ENCODE measurements at regions not wholly inside any gene's neighbourhood (a gene's known extent, or its start where the extent isn't known, plus 50 kb on each side); places are given as distances from the start of the nearest gene placed in this dataset.

DNA sequence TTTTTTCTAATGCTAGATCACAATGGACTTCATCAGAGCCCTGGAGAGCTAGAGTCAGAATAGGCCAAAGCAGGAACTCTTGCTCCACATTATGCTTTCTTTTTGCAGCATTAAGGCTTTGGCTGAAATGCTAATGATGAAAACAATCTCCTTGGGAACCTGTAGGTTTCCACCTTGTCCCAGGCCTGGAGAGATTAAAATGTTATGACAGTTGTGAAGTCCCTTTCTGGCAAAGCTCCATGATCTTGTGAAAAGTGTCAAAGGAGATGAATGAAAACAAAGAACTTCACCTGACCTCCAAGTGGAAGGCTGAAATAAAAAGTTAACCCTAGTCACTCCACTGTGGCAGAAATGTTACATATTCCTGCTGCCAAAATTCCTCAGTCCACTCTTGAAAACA, 64.0 kb upstream of the LRRC1 start:
- DNase-seq (ENCODE audit: low read depth) = no peak
- TF ChIP-seq, protein P1, sequence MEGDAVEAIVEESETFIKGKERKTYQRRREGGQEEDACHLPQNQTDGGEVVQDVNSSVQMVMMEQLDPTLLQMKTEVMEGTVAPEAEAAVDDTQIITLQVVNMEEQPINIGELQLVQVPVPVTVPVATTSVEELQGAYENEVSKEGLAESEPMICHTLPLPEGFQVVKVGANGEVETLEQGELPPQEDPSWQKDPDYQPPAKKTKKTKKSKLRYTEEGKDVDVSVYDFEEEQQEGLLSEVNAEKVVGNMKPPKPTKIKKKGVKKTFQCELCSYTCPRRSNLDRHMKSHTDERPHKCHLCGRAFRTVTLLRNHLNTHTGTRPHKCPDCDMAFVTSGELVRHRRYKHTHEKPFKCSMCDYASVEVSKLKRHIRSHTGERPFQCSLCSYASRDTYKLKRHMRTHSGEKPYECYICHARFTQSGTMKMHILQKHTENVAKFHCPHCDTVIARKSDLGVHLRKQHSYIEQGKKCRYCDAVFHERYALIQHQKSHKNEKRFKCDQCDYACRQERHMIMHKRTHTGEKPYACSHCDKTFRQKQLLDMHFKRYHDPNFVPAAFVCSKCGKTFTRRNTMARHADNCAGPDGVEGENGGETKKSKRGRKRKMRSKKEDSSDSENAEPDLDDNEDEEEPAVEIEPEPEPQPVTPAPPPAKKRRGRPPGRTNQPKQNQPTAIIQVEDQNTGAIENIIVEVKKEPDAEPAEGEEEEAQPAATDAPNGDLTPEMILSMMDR (IDR thresholded peaks at IDR 0.05; ENCODE audit: low read depth, low read length, missing control alignments) = no peak

DNA sequence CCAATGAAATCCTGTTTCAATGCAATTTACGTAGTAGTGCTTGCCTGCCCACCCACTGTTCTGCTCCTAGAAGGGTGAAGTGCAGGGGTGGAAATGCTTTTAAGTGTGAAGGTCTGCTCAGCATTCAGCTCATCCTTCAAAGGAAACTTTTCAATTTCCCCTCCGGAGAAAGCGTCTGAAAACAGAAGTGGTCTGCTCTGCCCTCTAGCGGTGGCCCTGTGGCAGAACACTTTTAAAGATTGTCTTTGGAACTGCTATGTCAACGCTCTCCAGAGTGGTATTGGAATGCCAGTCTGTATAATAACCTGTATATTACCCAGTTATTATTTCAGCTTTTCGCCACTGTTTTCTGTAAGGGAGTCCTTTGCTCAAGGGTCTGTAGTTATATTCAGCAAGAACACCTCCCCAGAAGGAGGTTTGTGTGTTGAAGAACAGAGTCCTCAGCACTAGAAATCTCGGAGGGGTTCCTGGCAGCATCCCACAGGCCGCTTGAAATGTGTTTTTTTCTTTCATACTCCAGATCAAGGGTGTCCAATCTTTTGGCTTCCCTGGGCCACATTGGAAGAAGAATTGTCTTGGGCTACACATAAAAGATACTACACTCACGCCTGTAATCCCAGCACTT, 63.1 kb upstream of the KLHL31 start:
- TF ChIP-seq, protein P1 (IDR thresholded peaks at IDR 0.05; ENCODE audit: low read depth, low read length, missing control alignments) = peak; percentile 93
- H3K4me3 ChIP-seq (ENCODE audit: low read depth, low read length) = no peak overlapping the region
- no peak for DNase-seq (ENCODE audit: low read depth)

More for the DNA sequence above, 64.0 kb upstream of the LRRC1 start:
- H3K4me3 ChIP-seq (ENCODE audit: low read depth, low read length) = no peak overlapping the region

DNA sequence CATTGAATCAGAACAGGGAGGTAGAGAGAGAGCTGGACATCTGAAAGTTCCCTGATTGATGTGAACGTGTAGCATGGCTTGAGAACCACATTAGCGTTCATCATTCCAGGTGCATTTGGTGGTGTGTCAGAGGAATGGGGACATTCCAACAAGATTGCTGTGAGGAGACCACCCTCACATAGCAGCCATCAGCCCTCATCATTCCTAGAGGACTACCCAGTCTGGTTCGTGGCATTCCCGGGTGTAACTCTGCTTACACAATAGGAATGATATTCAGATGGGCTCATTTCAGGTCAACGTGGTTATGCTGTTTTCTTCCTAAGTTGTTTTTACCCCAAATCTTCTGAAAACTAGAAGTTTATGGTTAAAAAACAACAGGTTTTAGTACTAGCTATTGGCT, 62.2 kb upstream of the KLHL31 start:
- TF ChIP-seq, protein P1 (IDR thresholded peaks at IDR 0.05; ENCODE audit: low read depth, low read length, missing control alignments) = no peak
- DNase-seq (ENCODE audit: low read depth) = no peak
- no peak overlapping the region for H3K4me3 ChIP-seq (ENCODE audit: low read depth, low read length)

DNA sequence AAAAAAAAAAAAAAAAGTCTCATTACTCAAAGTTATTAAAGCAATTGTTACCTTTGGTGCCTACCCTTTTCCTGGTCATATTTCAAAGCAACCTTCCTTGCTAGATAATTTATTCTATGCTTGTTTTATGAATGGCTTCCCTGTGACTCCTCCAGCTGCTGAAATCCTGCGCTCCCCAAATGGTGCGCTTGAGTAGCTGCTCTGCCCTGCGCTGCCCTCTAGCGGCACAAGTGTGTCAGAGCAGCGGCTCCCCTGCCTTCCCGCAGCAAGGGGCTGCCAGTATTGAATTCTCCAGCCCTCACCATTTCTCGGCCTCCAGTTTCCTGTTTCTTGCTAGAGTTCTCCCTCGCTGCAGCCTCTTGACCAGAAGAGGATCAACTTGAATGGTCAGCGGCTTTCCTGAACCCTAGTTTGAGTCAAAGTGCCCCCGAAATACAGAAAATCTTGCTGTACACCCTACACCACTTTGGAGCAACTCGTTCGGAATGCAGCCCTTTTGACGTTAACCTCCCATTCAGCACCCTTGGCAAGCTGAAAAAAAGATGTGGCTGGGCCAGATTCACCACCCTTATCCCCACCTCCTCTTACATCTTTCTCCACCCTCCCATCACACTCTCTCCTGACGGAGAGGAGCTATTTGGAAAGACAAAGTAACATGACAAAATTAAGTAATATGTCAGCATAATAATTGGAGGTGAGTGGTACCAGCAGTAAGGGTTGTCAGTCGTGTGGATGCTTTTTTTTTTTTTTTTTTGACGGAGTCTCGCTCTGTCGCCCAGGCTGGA, 60.4 kb upstream of the KLHL31 start:
- peak; percentile 8 for DNase-seq (ENCODE audit: low read depth)

DNA sequence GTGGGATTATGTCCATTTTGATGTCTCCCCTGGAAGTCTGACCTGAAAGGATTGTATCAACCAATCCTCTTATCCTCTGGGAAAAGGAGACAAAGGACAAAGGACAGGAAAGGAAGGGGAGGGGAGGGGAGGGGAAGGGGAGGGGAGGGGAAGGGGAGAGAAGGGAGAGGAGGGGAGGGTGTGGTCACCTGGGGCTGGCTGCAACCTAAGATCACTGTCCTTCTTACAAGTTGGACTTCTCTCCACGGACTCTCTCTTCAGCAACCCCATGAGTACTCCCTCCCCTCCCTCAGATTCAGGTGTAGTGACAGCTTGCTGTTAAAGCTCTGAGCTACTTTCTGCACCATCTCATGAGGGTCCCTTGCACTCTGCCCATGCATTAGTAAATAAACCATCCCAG, 58.9 kb upstream of the KLHL31 start:
- TF ChIP-seq, protein P1 (IDR thresholded peaks at IDR 0.05; ENCODE audit: low read depth, low read length, missing control alignments) = no peak
- H3K4me3 ChIP-seq (ENCODE audit: low read depth, low read length) = no peak overlapping the region
- no peak for DNase-seq (ENCODE audit: low read depth)

More for the DNA sequence above, 60.4 kb upstream of the KLHL31 start:
- TF ChIP-seq, protein P1 (IDR thresholded peaks at IDR 0.05; ENCODE audit: low read depth, low read length, missing control alignments) = peak; percentile 95
- no peak overlapping the region for H3K4me3 ChIP-seq (ENCODE audit: low read depth, low read length)

DNA sequence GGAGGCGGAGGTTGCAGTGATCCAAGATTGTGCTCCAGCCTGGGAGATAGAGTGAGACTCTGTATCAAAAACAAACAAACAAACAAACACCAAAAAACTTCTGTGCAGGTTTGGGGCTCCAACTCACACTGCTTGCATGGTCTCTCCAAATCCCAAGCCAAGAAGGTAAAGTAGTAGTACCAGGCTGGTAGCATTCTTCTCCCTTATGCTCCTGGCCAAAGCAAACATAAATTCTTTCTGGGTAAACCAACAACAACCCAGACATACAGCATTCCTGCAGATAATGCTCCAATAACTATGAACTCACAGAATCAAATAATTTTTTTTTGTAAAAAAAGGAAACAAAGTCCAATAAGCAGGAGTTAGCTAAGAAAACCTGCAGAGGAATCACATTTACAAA, 57.8 kb upstream of the KLHL31 start:
- no peak overlapping the region for H3K4me3 ChIP-seq (ENCODE audit: low read depth, low read length)
- TF ChIP-seq, protein P1 (IDR thresholded peaks at IDR 0.05; ENCODE audit: low read depth, low read length, missing control alignments) = no peak
- no peak for DNase-seq (ENCODE audit: low read depth)
